Loucy (cell line): ENCODE measurements at regions not wholly inside any gene's neighbourhood (a gene's known extent, or its start where the extent isn't known, plus 50 kb on each side); places are given as distances from the start of the nearest gene placed in this dataset.

ENCODE experiments used
- H2AFZ ChIP-seq: fragments of 200-600 bp; sonication (generic); 2 replicates; pipeline ENCODE4 v1.6.0; 2016; ENCODE audit warnings: antibody characterized with exemption, mild to moderate bottlenecking, low read length, moderate library complexity
- H3F3A ChIP-seq: fragments of 200-600 bp; 2 replicates; pipeline ENCODE4 v1.6.0; 2016; ENCODE audit warnings: antibody characterized with exemption, low read depth, mild to moderate bottlenecking
- H3K27me3 ChIP-seq: fragments of 200-600 bp; sonication (generic); 2 replicates; pipeline ENCODE4 v1.6.1; 2014; ENCODE audit warnings: low read length, mild to moderate bottlenecking; ENCODE audit not compliant: insufficient read depth, poor library complexity, severe bottlenecking
- H3K36me3 ChIP-seq: fragments of 200-600 bp; sonication (generic); 2 replicates; pipeline ENCODE4 v1.6.1; 2016; ENCODE audit warnings: low read length; ENCODE audit not compliant: insufficient read depth
- H3K4me1 ChIP-seq: fragments of 200-600 bp; sonication (generic); 2 replicates; pipeline ENCODE4 v1.5.1; 2014; ENCODE audit warnings: low read length, mild to moderate bottlenecking; ENCODE audit not compliant: insufficient read depth, poor library complexity, severe bottlenecking
- H3K4me2 ChIP-seq: fragments of 200-600 bp; sonication (generic); 2 replicates; pipeline ENCODE4 v1.6.0; 2014; ENCODE audit warnings: antibody characterized with exemption, low read length, low read depth, mild to moderate bottlenecking; ENCODE audit not compliant: poor library complexity, severe bottlenecking
- H3K4me3 ChIP-seq: fragments of 200-600 bp; sonication (generic); 2 replicates; pipeline ENCODE4 v1.5.1; 2014; ENCODE audit warnings: low read length, mild to moderate bottlenecking, mixed read lengths; ENCODE audit not compliant: poor library complexity, severe bottlenecking
- H3K79me2 ChIP-seq: fragments of 200-600 bp; sonication (generic); 2 replicates; pipeline ENCODE4 v1.6.1; 2014; ENCODE audit warnings: low read length; ENCODE audit not compliant: insufficient read depth
- H3K9ac ChIP-seq: fragments of 200-600 bp; sonication (generic); 2 replicates; pipeline ENCODE4 v1.6.0; 2014; ENCODE audit warnings: mild to moderate bottlenecking, low read depth, low read length, moderate library complexity; ENCODE audit not compliant: poor library complexity, severe bottlenecking
- H3K9me2 ChIP-seq: fragments of 200-600 bp; sonication (generic); replicated peaks from 2 replicates; pipeline ENCODE4 v1.6.1; 2016; ENCODE audit warnings: low read depth, low read length, mixed read lengths
- H3K9me3 ChIP-seq: fragments of 200-600 bp; sonication (generic); 2 replicates; pipeline ENCODE4 v1.6.1; 2014; ENCODE audit warnings: mild to moderate bottlenecking, antibody characterized with exemption, low read length, low read depth; ENCODE audit not compliant: insufficient read depth
- H4K20me1 ChIP-seq: fragments of 200-600 bp; sonication (generic); 2 replicates; pipeline ENCODE4 v1.6.0; 2014; ENCODE audit warnings: antibody characterized with exemption, low read length, mild to moderate bottlenecking; ENCODE audit not compliant: insufficient read depth, poor library complexity, severe bottlenecking
- EZH2phosphoT487 ChIP-seq: fragments of 200-600 bp; IDR thresholded peaks from 2 replicates; pipeline ENCODE4 v1.6.1; 2018; ENCODE audit warnings: antibody characterized with exemption, mild to moderate bottlenecking, moderate library complexity, borderline replicate concordance
- TF ChIP-seq, protein P1 (sequence below): fragments of 200-600 bp; sonication (generic); conservative IDR thresholded peaks from 2 replicates; pipeline ENCODE4 v1.5.1; 2014; ENCODE audit warnings: mild to moderate bottlenecking, antibody characterized with exemption, low read length

DNA sequence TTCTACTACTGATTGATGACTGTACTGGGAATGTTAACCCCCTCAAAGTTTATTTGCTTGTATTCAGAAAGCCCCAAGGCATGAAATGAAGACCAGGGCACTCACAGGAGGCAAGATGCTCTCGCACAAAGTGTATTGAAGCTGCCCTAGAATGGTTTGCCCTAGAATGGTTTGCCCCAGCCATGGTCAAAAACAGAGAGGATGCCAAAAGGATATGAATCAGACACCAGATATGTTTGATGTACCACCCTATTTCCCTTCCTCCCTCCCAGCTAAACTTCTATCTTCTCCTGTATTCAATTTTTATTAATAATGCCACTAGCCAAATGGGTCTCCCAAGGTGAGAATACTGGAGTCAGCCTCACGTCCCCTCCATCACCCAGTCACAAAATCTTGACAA is 101.3 kb downstream of the TMCO5A start:
- Histone ChIP-seq H3F3A (no peaks in the 10 kb centered on the region), H3K9ac (no peak overlapping the region), H3K4me2 (no peak overlapping the region), H3K4me1 (peaks cover 2% of the 10 kb centered on the region), H3K9me3 (no peaks in the 10 kb centered on the region), H4K20me1 (no peaks in the 10 kb centered on the region), H3K36me3 (no peaks in the 10 kb centered on the region), H3K4me3 (no peak overlapping the region), H2AFZ (peak overlapping the region; percentile 22; the same call in 1 of the 2 replicates), H3K79me2 (no peaks in the 10 kb centered on the region), H3K27me3 (no peaks in the 10 kb centered on the region), H3K9me2 (no peaks in the 10 kb centered on the region)
- no peak for TF ChIP-seq EZH2phosphoT487
- TF ChIP-seq, protein P1, sequence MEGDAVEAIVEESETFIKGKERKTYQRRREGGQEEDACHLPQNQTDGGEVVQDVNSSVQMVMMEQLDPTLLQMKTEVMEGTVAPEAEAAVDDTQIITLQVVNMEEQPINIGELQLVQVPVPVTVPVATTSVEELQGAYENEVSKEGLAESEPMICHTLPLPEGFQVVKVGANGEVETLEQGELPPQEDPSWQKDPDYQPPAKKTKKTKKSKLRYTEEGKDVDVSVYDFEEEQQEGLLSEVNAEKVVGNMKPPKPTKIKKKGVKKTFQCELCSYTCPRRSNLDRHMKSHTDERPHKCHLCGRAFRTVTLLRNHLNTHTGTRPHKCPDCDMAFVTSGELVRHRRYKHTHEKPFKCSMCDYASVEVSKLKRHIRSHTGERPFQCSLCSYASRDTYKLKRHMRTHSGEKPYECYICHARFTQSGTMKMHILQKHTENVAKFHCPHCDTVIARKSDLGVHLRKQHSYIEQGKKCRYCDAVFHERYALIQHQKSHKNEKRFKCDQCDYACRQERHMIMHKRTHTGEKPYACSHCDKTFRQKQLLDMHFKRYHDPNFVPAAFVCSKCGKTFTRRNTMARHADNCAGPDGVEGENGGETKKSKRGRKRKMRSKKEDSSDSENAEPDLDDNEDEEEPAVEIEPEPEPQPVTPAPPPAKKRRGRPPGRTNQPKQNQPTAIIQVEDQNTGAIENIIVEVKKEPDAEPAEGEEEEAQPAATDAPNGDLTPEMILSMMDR = no peak

DNA sequence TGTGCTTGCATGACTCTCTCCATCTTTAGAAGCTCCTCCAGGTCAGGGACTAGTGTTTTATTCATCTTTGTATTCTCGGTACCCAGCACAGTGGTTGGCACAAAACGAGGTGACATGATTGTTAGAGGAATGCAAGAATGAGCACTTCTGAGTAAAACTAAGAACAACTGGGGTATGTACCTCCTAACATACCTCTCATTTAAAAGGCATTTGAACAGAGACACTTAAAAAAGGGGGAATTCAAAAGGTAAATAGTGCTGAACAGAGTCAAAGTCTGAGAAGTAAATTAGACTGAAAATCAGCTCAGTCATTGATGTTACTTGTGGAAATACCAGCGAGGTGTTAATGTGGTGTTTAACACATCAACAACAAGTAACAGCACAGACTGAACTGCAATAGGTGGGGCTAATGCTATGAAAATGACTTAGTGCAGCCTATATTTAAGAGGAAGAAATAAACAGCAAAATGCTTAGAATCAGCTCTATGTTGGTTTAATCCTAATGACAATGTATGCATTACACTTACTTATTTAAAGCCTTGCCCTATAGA is 102.4 kb downstream of the TMCO5A start:
- no peaks in the 10 kb centered on the region for H4K20me1 ChIP-seq
- TF ChIP-seq, protein P1 = no peak
- TF ChIP-seq EZH2phosphoT487 = no peak
- H3K9ac ChIP-seq = no peak overlapping the region
- no peaks in the 10 kb centered on the region for H3K9me2 ChIP-seq
- H3K27me3 ChIP-seq = no peaks in the 10 kb centered on the region
- H3K36me3 ChIP-seq = no peaks in the 10 kb centered on the region
- H3F3A ChIP-seq = no peaks in the 10 kb centered on the region
- no peak overlapping the region for H3K4me2 ChIP-seq
- H2AFZ ChIP-seq = no peak overlapping the region
- H3K79me2 ChIP-seq = no peaks in the 10 kb centered on the region
- H3K4me1 ChIP-seq = peaks cover 14% of the 10 kb centered on the region
- H3K9me3 ChIP-seq = no peaks in the 10 kb centered on the region
- H3K4me3 ChIP-seq = no peak overlapping the region

DNA sequence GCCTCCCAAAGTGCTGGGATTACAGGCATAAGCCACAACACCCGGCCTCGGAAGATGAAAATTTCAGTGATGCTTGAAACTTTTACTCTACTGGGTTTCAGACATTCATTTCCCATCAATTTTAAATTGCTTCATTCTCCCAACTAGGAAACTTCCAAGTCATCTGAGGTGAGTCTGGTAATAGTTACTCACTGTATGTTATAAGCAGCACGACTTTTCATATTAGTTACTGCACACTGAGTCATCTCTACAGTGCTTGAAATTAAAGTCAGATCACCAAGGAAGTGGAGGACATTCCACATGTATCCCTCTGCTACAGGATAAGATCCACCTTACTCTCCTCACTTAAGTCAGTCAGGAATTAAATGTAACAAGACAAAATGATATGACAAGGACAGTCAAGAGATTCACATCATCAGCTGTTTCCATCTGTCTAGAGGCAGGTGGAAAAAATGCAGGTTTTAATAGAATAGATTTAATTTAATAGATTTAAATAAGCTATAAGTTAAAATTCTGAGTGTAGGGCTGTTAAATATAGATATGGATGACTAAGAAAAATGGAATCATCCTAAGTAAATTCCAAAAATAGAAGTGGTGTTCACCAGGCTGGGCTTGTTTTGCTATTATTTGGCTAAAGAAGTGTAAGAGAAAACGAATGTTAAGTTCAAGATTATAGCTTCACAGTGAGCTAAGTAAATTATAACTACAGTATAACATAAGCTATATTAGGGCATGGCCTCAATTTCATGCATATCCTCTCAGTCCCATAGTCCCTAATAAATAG is 104.4 kb downstream of the TMCO5A start:
- Histone ChIP-seq H3K4me3 (no peak overlapping the region), H3K9ac (no peak overlapping the region), H2AFZ (no peak overlapping the region), H3K9me2 (no peaks in the 10 kb centered on the region), H3K79me2 (no peaks in the 10 kb centered on the region), H3K9me3 (no peaks in the 10 kb centered on the region), H3K27me3 (no peaks in the 10 kb centered on the region), H3F3A (no peaks in the 10 kb centered on the region), H3K36me3 (no peaks in the 10 kb centered on the region), H3K4me2 (no peak overlapping the region), H4K20me1 (no peaks in the 10 kb centered on the region), H3K4me1 (peaks cover 31% of the 10 kb centered on the region)
- no peak for TF ChIP-seq EZH2phosphoT487
- TF ChIP-seq, protein P1 = no peak
